Activated T-cell treated with anti-CD3 and anti-CD28 coated beads, Interleukin-2, amount 50 U/mL, for 72 hours (primary cell): ENCODE measurements at regions not wholly inside any gene's neighbourhood (a gene's known extent, or its start where the extent isn't known, plus 50 kb on each side); places are given as distances from the start of the nearest gene placed in this dataset.

ENCODE experiments used
- ATAC-seq, 2 donors: fragments of 150-1000 bp; cut with Tn5 transposase; replicated peaks in 1 of 2; 2 replicates each; pipeline ENCODE4 v1.10.0; 2021; ENCODE audit warnings: moderate library complexity in 2 of 2, mild to moderate bottlenecking in 1 of 2
- DNase-seq, 2 donors: peaks; one replicate each; pipeline ENCODE4 v3.0.0; 2021 to 2022; ENCODE audit warnings: mixed read lengths in 1 of 2
- H3K27ac Mint-ChIP-seq: one replicate; pipeline ENCODE4 v1.8.0; 2022; ENCODE audit warnings: mild to moderate bottlenecking, moderate library complexity, mixed read lengths
- H3K27me3 Mint-ChIP-seq: one replicate; pipeline ENCODE4 v1.8.0; 2022; ENCODE audit warnings: low read depth, mixed read lengths
- H3K36me3 Mint-ChIP-seq, 2 donors: one replicate each; pipeline ENCODE4 v1.8.0; 2022; ENCODE audit warnings: mixed read lengths in 2 of 2, mild to moderate bottlenecking in 1 of 2; ENCODE audit not compliant: insufficient read depth in 2 of 2
- H3K4me1 Mint-ChIP-seq: one replicate; pipeline ENCODE4 v1.8.0; 2022; ENCODE audit warnings: low read depth, mixed read lengths
- H3K4me3 Mint-ChIP-seq, 2 donors: one replicate each; pipeline ENCODE4 v1.8.0; 2022; ENCODE audit warnings: mild to moderate bottlenecking in 2 of 2, mixed read lengths in 2 of 2, moderate library complexity in 2 of 2
- H3K9me3 Mint-ChIP-seq, 2 donors: one replicate each; pipeline ENCODE4 v1.8.0; 2022; ENCODE audit warnings: mixed read lengths in 2 of 2

DNA sequence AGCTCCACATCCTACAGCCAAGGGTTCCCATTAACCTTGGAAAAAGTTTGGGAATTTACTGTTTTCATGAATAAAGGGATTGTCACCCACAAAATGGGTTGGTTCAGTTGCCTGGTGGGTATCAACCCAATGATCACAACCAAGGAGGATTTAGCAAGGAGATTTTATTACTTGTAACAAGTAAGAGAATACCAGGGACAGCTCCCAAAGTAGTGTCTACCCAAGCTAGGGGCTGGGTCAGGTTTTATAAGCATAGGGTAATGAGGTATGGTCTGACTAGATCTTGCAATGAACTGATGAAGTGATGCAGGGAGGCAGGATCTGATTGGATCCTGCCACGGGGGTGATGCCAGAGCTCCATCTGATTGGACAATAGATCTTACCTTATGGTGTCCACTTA, 681.8 kb downstream of the SLC4A3 start:
- Mint-ChIP-seq H3K4me3 (no peak overlapping the region), H3K27me3 (no peaks in the 10 kb centered on the region), H3K4me1 (no peaks in the 10 kb centered on the region), H3K9me3 (peaks cover 0 to 1% of the 10 kb centered on the region in 2 donors), H3K36me3 (no peaks in the 10 kb centered on the region), H3K27ac (no peak overlapping the region)
- DNase-seq (no peak), ATAC-seq (no peak)

DNA sequence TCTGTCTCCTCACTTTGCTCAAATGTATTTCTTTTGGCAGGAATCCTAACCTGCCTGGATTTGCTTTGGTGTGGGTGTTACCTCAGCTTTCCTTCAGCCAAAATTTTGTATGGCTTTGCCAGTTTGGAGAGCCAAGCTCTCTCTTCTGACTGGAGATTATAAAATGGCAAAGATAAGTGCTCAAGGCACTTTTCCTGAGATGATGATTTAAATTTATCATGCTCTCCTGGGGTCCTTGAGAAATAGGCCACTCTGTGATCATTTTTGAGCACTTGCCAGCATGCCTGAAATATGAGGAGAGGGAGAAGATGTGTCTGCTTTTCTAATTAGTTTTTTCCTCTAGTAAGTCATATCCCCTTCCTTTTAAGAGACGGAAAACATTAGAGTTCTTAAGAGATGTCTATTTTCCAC, 683.0 kb downstream of the SLC4A3 start:
- DNase-seq (no peak), ATAC-seq (no peak)
- H3K4me3 Mint-ChIP-seq, result no peak overlapping the region
- no peaks in the 10 kb centered on the region for H3K27me3 Mint-ChIP-seq
- no peaks in the 10 kb centered on the region for H3K4me1 Mint-ChIP-seq
- H3K27ac Mint-ChIP-seq, result no peak overlapping the region
- no peaks in the 10 kb centered on the region for H3K36me3 Mint-ChIP-seq
- H3K9me3 Mint-ChIP-seq, result peaks cover 0 to 1% of the 10 kb centered on the region in 2 donors

DNA sequence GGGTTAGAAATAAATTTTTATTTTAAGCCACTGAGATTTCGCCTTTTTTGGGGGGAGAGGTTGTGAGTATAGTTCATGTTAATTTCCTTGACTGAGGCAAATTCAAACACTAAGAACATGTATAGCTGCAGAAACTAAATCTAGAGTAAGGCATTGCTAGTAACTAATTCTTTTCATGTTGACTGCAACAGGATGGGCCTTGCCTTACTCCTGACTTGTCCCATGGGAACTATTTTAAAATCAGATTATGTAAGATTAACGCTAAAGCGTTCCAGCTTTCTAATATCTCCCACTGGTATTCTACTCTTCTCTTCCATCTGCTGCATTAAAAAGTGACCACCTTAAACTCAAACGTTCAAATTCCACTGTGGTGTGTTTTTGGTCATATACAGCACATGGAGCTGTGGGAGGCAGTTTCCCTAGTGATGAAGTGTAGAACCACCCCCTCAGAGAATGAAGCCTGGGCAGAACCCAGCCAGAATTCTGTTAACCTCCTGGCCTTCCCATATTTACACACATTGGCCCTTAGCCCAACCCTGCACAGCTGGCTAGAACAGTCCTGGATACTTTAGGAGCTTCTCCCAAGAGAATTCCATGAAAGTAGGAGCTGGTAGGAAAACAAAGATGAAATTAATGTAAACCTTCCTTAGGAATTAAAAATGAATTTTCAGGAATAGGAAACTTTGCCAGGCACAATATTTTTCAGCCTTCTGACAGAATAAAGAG, 687.8 kb downstream of the SLC4A3 start:
- Mint-ChIP-seq H3K4me3 (no peak overlapping the region), H3K27me3 (no peaks in the 10 kb centered on the region), H3K4me1 (no peaks in the 10 kb centered on the region), H3K9me3 (peaks cover 3% of the 10 kb centered on the region in 2 donors), H3K27ac (no peak overlapping the region), H3K36me3 (no peaks in the 10 kb centered on the region)
- no peak for DNase-seq
- ATAC-seq, result no peak

DNA sequence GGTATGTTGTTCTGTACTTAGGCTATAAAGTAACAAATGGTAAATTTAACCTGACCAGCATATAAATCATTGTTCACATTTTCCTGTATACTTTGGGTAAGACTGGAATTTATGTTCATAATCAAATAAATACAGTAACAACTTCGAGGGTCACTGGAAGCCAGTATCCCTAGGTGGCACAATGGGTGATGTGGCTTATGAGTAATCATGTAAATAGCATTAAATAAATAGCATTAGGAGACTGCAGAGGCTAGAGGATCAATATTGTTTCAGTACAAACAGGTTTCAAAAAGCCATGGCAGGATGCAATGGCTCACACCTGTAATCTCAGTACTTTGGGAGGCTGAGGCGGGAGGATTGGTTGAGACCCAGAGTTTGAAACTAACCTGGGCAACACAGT, 690.6 kb downstream of the SLC4A3 start:
- Mint-ChIP-seq H3K27ac (no peak overlapping the region), H3K36me3 (no peaks in the 10 kb centered on the region), H3K9me3 (peaks cover 3 to 6% of the 10 kb centered on the region in 2 donors), H3K4me3 (no peak overlapping the region), H3K4me1 (no peaks in the 10 kb centered on the region), H3K27me3 (no peaks in the 10 kb centered on the region)
- ATAC-seq, result no peak
- DNase-seq, result no peak

DNA sequence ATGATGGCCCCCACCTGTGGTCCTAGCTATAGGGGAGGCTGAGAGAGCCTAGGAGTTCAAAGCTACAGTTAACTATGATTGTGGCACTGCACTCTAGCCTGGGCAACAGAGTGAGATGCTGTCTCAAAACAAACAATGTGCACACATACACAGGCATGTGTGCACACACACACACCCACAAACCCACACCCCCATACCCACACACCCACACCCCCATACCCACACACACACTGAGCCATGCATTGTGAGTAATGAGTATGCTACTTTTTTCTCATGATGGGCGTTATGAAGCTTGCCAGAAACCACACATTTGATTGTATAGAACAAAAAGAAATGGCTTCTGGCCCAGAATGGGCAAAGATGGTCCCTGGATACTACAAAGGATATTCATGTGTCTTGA, 691.1 kb downstream of the SLC4A3 start:
- Mint-ChIP-seq H3K36me3 (no peaks in the 10 kb centered on the region), H3K9me3 (peaks cover 3 to 6% of the 10 kb centered on the region in 2 donors), H3K27me3 (no peaks in the 10 kb centered on the region), H3K4me3 (no peak overlapping the region), H3K27ac (no peak overlapping the region), H3K4me1 (no peaks in the 10 kb centered on the region)
- DNase-seq (no peak), ATAC-seq (no peak)

DNA sequence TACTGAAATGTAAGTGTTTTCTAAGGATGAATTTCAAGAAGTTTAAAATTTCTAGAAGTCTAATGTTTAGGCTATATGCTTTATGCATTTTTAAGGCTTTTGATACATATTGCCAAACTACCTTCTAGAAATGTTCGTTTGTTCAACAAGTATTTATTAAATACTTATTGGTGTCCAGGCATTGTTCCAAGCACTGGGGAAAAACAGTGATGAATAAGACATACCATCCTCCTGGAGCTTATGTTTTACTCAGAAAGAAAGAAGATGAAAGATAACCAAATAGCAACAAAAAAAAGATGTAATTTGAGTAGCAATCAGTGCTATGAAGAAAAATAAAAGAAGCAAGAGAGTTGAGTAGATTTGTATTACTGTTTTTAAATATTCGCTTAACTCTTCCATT, 692.9 kb downstream of the SLC4A3 start:
- no peak overlapping the region for H3K27ac Mint-ChIP-seq
- DNase-seq, result no peak
- no peak for ATAC-seq
- H3K4me3 Mint-ChIP-seq, result no peak overlapping the region
- no peaks in the 10 kb centered on the region for H3K27me3 Mint-ChIP-seq
- H3K4me1 Mint-ChIP-seq, result no peaks in the 10 kb centered on the region
- no peaks in the 10 kb centered on the region for H3K36me3 Mint-ChIP-seq
- H3K9me3 Mint-ChIP-seq, result peaks cover 2 to 6% of the 10 kb centered on the region in 2 donors

DNA sequence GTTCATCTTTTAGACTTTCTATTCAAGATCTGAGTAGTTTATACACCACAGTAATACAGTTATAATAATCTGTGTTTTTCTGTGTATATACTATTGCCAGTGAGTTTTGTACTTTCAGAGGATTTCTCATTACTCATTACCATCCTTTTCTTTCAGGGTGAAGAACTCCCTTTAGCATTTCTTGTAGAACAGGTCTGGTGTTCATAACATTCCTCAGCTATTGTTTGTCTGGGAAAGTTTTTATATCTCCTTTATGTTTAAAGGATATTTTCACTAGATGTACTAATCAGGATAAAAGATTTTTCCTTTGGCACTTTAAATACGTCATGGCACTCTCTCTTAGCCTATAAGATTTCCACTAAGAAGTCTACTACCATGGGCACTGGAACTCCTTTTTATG, 705.5 kb downstream of the SLC4A3 start:
- DNase-seq, result no peak
- Mint-ChIP-seq H3K27ac (no peak overlapping the region), H3K9me3 (peaks cover 5 to 8% of the 10 kb centered on the region in 2 donors), H3K27me3 (no peaks in the 10 kb centered on the region), H3K36me3 (no peaks in the 10 kb centered on the region), H3K4me1 (no peaks in the 10 kb centered on the region), H3K4me3 (no peak overlapping the region)
- no peak for ATAC-seq

DNA sequence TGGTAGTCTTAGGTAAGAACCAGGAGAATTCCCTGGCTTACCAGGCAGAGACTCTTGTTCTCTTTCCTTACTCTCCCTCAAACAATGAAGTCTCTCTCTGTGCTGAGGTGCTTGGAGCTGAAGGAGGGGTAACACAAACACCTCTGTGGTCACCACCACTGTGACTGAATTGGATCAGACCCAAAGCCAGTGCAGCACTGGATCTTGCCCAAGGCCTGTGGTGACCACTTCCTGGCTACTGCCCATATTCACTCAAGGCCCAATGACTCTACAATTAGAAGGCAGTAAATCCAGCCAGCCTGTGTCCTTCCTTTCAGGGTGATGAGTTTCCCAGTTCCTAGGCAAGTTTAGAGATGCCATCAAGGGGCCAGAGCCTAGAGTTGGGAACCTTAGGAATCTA, 706.8 kb downstream of the SLC4A3 start:
- Mint-ChIP-seq H3K9me3 (peaks cover 7 to 8% of the 10 kb centered on the region in 2 donors), H3K4me1 (no peaks in the 10 kb centered on the region), H3K36me3 (no peaks in the 10 kb centered on the region), H3K27me3 (no peaks in the 10 kb centered on the region), H3K4me3 (no peak overlapping the region), H3K27ac (no peak overlapping the region)
- DNase-seq, result no peak
- ATAC-seq, result no peak

DNA sequence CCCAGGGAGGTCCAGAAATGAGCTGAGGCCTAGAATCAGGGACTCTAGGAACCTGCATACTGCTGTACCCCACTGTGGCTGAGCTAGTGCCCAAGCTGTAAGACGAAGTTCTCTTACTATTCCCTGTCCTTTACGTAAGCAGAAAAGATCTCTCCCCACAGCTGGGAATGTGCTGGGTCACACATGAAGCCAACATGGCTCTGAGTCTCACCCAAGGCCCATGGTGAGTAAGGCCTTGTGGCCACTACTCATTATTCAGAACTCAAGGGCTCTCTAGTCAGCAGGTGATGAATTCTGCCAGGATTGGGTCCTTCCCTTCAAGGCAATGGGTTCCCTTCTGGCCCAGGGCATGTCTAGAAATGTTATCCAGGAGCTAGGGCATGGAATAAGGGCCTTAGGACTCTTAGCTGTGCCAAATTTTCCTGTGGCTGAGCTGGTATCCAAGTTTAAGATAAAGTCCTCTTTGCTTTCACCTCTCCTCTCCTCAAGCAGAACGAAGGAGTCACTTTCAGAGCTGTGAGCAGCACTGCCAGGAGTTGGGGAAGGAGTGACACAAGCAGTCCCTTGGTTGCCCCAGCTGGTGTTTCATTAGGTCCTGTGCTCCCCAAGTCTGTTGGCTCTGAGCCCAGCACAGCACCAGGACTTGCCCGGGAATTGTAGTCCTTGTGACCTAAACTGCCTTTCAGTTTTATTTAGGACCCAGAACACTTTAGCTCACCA, 707.6 kb downstream of the SLC4A3 start:
- no peak overlapping the region for H3K27ac Mint-ChIP-seq
- H3K27me3 Mint-ChIP-seq, result no peaks in the 10 kb centered on the region
- ATAC-seq (no peak), DNase-seq (no peak)
- peaks cover 5 to 7% of the 10 kb centered on the region in 2 donors for H3K9me3 Mint-ChIP-seq
- H3K4me3 Mint-ChIP-seq, result no peak overlapping the region
- no peaks in the 10 kb centered on the region for H3K36me3 Mint-ChIP-seq
- no peaks in the 10 kb centered on the region for H3K4me1 Mint-ChIP-seq

DNA sequence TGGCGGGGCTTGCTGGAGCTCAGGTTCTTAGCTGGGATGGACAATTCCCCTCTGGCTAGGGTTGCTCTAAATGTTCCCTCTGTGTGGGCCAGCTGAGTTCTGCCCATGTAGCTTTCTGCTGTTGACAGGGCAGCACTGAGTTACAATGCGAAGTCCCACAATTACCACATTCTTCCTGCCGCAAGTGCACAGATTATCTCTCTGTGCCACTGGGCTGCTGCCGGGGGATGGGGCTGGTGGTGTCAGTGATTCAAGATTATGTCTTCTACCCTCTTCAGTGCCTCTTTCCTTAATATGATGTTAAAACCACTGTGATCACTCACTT, 708.1 kb downstream of the SLC4A3 start:
- no peak for ATAC-seq

DNA sequence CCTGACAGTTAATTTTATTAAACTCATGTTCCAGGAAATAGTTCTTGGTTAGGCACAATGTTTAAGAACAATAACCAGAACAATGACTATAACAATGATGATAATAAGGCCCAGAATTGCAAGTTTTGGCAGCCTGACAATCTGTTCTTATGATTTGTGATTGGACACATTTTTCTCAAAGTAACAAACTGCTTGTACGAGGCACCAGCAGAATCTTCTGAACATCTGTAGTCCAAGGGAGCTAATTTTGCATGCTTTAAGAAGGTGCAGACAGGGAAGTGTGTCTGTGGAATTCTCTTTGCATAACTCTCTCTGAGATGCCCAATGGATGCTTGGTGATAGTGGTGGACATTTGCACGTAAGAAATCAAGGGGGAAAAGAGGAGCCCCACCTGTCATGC, 709.3 kb downstream of the SLC4A3 start:
- no peak overlapping the region for H3K4me3 Mint-ChIP-seq
- H3K36me3 Mint-ChIP-seq, result no peaks in the 10 kb centered on the region
- peaks cover 0 to 5% of the 10 kb centered on the region in 2 donors for H3K9me3 Mint-ChIP-seq
- DNase-seq (no peak), ATAC-seq (no peak)
- H3K27me3 Mint-ChIP-seq, result no peaks in the 10 kb centered on the region
- no peak overlapping the region for H3K27ac Mint-ChIP-seq
- no peaks in the 10 kb centered on the region for H3K4me1 Mint-ChIP-seq

More for the DNA sequence above, 708.1 kb downstream of the SLC4A3 start:
- H3K4me1 Mint-ChIP-seq, result no peaks in the 10 kb centered on the region
- no peaks in the 10 kb centered on the region for H3K36me3 Mint-ChIP-seq
- H3K4me3 Mint-ChIP-seq, result no peak overlapping the region
- H3K27me3 Mint-ChIP-seq, result no peaks in the 10 kb centered on the region
- no peak overlapping the region for H3K27ac Mint-ChIP-seq
- H3K9me3 Mint-ChIP-seq, result peaks cover 4 to 7% of the 10 kb centered on the region in 2 donors
- no peak for DNase-seq

DNA sequence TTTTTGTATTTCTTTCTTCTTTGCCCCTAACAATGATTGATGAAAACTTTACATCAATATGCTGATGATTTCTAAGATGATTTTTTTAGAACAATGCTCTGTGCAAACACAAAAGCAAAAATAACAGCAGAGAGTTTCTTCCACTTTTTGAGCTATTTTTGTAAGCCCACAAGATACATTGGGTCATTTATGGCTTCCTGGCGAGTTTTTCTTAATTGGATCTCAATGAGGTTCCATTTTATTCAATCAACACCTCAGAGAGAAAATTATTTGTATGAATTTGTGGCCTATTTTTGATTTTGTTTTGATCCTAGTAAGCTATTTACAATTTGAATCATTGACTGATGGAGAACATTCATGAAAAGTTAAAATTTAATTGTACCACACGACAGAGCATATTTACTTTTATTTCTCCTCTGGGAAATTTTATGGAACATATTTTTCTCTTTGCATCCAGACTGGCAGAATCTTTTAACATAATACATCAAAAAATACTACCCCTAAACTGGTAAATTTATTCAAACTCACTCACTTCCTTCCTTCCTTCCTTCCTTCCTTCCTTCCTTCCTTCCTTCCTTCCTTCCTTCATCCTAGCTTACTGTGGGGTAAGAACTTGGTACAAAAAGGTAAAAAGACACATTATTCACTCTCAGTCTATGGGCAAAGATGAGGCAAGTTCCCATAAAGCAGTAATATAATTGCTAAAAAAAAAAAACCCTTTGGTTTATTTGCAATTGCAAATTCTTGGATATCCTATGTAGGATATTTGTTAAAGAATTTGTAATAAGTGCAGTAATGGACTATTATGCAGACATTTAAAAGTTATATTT, 710.4 kb downstream of the SLC4A3 start:
- no peak for DNase-seq
- H3K4me1 Mint-ChIP-seq, result no peaks in the 10 kb centered on the region
- peaks cover 0 to 5% of the 10 kb centered on the region in 2 donors for H3K9me3 Mint-ChIP-seq
- no peaks in the 10 kb centered on the region for H3K27me3 Mint-ChIP-seq
- H3K4me3 Mint-ChIP-seq, result no peak overlapping the region
- no peak overlapping the region for H3K27ac Mint-ChIP-seq
- H3K36me3 Mint-ChIP-seq, result no peaks in the 10 kb centered on the region
- no peak for ATAC-seq

DNA sequence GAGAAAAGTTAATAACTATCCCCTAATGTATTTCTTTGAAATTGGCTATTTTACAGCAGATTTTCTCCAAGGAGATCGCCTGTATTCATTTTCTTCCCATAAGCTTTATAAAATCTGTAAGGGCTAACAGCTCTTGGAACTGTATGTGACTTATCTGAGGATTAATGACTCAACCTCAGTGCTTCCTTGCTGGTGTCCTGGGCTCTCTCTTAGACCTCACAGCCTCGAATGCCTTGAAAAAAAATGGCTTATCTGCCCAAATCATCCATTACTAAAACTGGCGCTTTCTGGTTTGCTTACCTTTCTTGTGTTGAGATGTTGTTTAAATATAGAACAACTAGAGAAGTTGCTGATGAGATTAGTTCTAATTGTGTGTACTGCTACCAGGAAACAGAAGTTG, 713.6 kb downstream of the SLC4A3 start:
- Mint-ChIP-seq H3K27ac (no peak overlapping the region), H3K36me3 (no peaks in the 10 kb centered on the region), H3K9me3 (peaks cover 0 to 1% of the 10 kb centered on the region in 2 donors), H3K4me1 (no peaks in the 10 kb centered on the region), H3K27me3 (no peaks in the 10 kb centered on the region), H3K4me3 (no peak overlapping the region)
- DNase-seq, result no peak
- ATAC-seq, result no peak
